ENCODE measurements at regions not wholly inside any gene's neighbourhood (a gene's known extent, or its start where the extent isn't known, plus 50 kb on each side); places are given as distances from the start of the nearest gene placed in this dataset.

GRCh38 chr2:18922276-18922675 lies 332.9 kb upstream of the NT5C1B start:
- Histone ChIP-seq H3K4me3 (ENCODE audit: low read length) (no peak overlapping the region), H3K9ac (ENCODE audit: low read length) (no peak overlapping the region), H3K27ac (ENCODE audit: low read length) (no peak overlapping the region), H3K9me3 (ENCODE audit: control insufficient read depth, low read depth, low read length) (no peaks in the 10 kb centered on the region), H3K36me3 (ENCODE audit: control insufficient read depth, low read depth, low read length) (no peaks in the 10 kb centered on the region), H3K4me1 (ENCODE audit: control insufficient read depth, low read depth, low read length) (no peaks in the 10 kb centered on the region), H3K27me3 (ENCODE audit: control insufficient read depth, insufficient read depth, low read length) (no peaks in the 10 kb centered on the region)

DNA sequence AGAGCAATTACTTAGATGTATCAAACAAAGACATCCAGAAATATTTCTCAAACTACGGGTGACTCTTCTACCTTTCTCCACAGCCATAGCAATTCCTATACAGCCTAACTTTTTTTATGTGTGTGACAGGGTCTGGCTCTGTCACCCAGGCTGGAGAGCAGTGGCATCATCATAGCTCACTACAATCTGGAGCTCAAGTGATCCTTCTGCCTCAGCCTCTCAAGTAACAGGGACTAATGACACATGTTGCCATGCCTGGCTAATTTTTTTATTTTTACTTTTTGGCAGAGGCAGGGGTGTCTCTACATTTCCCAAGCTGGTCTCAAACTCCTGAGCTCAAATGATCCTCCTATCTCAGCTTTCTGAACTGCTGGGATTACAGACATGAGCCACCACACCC lies 328.9 kb upstream of the NT5C1B start:
- Histone ChIP-seq H3K36me3 (ENCODE audit: control insufficient read depth, low read depth, low read length) (no peaks in the 10 kb centered on the region), H3K4me3 (ENCODE audit: low read length) (no peak overlapping the region), H3K27me3 (ENCODE audit: control insufficient read depth, insufficient read depth, low read length) (no peaks in the 10 kb centered on the region), H3K27ac (ENCODE audit: low read length) (no peak overlapping the region), H3K9ac (ENCODE audit: low read length) (no peak overlapping the region), H3K4me1 (ENCODE audit: control insufficient read depth, low read depth, low read length) (no peaks in the 10 kb centered on the region), H3K9me3 (ENCODE audit: control insufficient read depth, low read depth, low read length) (no peaks in the 10 kb centered on the region)

GRCh38 chr2:18915227-18915626 lies 325.9 kb upstream of the NT5C1B start:
- H3K36me3 ChIP-seq (ENCODE audit: control insufficient read depth, low read depth, low read length), result no peaks in the 10 kb centered on the region
- H3K4me3 ChIP-seq (ENCODE audit: low read length), result no peak overlapping the region
- no peak overlapping the region for H3K27ac ChIP-seq (ENCODE audit: low read length)
- no peaks in the 10 kb centered on the region for H3K9me3 ChIP-seq (ENCODE audit: control insufficient read depth, low read depth, low read length)
- no peaks in the 10 kb centered on the region for H3K27me3 ChIP-seq (ENCODE audit: control insufficient read depth, insufficient read depth, low read length)
- H3K9ac ChIP-seq (ENCODE audit: low read length), result no peak overlapping the region
- no peaks in the 10 kb centered on the region for H3K4me1 ChIP-seq (ENCODE audit: control insufficient read depth, low read depth, low read length)

DNA sequence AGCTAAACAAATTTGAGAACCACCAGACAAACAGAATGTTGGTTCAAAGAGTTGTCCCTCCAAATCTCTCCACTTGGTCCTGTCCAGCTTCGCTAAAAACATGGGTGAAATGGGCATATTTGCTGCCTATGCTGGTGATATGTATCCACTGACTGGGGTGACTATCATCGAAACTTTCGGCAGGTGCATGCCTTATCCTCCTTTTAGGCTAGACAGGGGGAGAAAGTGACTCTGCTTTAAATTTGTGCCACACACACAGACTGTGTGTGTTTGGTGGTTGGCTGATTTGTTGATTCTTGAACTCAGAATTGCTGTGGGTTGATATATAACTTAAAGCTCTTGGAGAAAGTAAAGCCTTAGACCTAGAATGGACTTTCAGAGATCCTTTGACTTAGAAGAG lies 324.1 kb upstream of the NT5C1B start:
- Histone ChIP-seq H3K4me1 (ENCODE audit: control insufficient read depth, low read depth, low read length) (no peaks in the 10 kb centered on the region), H3K4me3 (ENCODE audit: low read length) (no peak overlapping the region), H3K9ac (ENCODE audit: low read length) (no peak overlapping the region), H3K27ac (ENCODE audit: low read length) (no peak overlapping the region), H3K27me3 (ENCODE audit: control insufficient read depth, insufficient read depth, low read length) (no peaks in the 10 kb centered on the region), H3K9me3 (ENCODE audit: control insufficient read depth, low read depth, low read length) (no peaks in the 10 kb centered on the region), H3K36me3 (ENCODE audit: control insufficient read depth, low read depth, low read length) (no peaks in the 10 kb centered on the region)

GRCh38 chr2:18912225-18912888 lies 323.0 kb upstream of the NT5C1B start:
- Histone ChIP-seq H3K27ac (ENCODE audit: low read length) (no peak overlapping the region), H3K9me3 (ENCODE audit: control insufficient read depth, low read depth, low read length) (no peaks in the 10 kb centered on the region), H3K36me3 (ENCODE audit: control insufficient read depth, low read depth, low read length) (no peaks in the 10 kb centered on the region), H3K4me3 (ENCODE audit: low read length) (no peak overlapping the region), H3K9ac (ENCODE audit: low read length) (no peak overlapping the region), H3K4me1 (ENCODE audit: control insufficient read depth, low read depth, low read length) (no peaks in the 10 kb centered on the region), H3K27me3 (ENCODE audit: control insufficient read depth, insufficient read depth, low read length) (no peaks in the 10 kb centered on the region)

GRCh38 chr2:18911416-18911815 lies 322.0 kb upstream of the NT5C1B start:
- Histone ChIP-seq H3K4me3 (ENCODE audit: low read length) (no peak overlapping the region), H3K9me3 (ENCODE audit: control insufficient read depth, low read depth, low read length) (no peaks in the 10 kb centered on the region), H3K36me3 (ENCODE audit: control insufficient read depth, low read depth, low read length) (no peaks in the 10 kb centered on the region), H3K27ac (ENCODE audit: low read length) (no peak overlapping the region), H3K9ac (ENCODE audit: low read length) (no peak overlapping the region), H3K27me3 (ENCODE audit: control insufficient read depth, insufficient read depth, low read length) (no peaks in the 10 kb centered on the region), H3K4me1 (ENCODE audit: control insufficient read depth, low read depth, low read length) (no peaks in the 10 kb centered on the region)

GRCh38 chr2:18910843-18911242 lies 321.5 kb upstream of the NT5C1B start:
- Histone ChIP-seq H3K36me3 (ENCODE audit: control insufficient read depth, low read depth, low read length) (no peaks in the 10 kb centered on the region), H3K4me3 (ENCODE audit: low read length) (no peak overlapping the region), H3K9ac (ENCODE audit: low read length) (no peak overlapping the region), H3K4me1 (ENCODE audit: control insufficient read depth, low read depth, low read length) (no peaks in the 10 kb centered on the region), H3K27me3 (ENCODE audit: control insufficient read depth, insufficient read depth, low read length) (no peaks in the 10 kb centered on the region), H3K9me3 (ENCODE audit: control insufficient read depth, low read depth, low read length) (no peaks in the 10 kb centered on the region), H3K27ac (ENCODE audit: low read length) (no peak overlapping the region)

DNA sequence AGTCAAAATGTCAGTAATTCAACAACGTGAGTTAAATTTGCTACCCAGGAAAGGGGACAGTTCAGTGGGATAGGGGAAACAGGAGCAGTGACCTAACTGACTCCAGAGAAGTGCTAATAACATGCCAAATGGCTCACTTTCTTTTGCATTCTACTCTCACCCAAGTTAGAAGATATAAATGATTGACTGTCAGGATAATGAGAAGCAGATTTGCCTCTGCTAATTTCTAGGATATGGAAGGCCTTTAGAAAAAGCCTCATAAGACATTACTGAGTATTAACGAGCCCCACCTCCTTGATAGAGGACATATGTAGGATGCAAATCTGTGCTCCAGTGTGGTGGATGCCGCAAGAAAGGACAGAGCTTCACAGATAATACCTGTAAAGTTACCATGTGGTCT lies 318.6 kb upstream of the NT5C1B start:
- H3K27ac ChIP-seq (ENCODE audit: low read length), result no peak overlapping the region
- no peak overlapping the region for H3K4me3 ChIP-seq (ENCODE audit: low read length)
- no peak overlapping the region for H3K9ac ChIP-seq (ENCODE audit: low read length)
- H3K27me3 ChIP-seq (ENCODE audit: control insufficient read depth, insufficient read depth, low read length), result no peaks in the 10 kb centered on the region
- no peaks in the 10 kb centered on the region for H3K36me3 ChIP-seq (ENCODE audit: control insufficient read depth, low read depth, low read length)
- no peaks in the 10 kb centered on the region for H3K4me1 ChIP-seq (ENCODE audit: control insufficient read depth, low read depth, low read length)
- no peaks in the 10 kb centered on the region for H3K9me3 ChIP-seq (ENCODE audit: control insufficient read depth, low read depth, low read length)

DNA sequence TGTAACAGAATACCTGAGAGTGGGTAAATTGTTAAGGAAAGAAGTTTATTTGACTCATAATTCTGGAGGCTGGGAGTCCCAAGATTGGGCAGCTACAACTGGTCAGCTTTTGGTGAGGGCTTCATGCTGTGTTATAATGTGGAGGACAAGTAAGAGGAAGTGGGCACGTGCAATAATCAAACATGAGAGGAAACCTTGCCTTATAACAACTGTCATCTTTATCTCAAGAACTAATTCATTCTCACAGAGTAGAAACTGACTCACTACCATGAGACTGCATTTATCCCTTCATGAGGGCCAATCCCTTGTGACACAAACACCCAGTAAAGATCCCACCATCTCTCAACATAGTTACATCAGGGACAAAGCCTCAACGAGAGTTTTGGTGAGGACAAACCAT lies 318.1 kb upstream of the NT5C1B start:
- Histone ChIP-seq H3K27me3 (ENCODE audit: control insufficient read depth, insufficient read depth, low read length) (no peaks in the 10 kb centered on the region), H3K9me3 (ENCODE audit: control insufficient read depth, low read depth, low read length) (no peaks in the 10 kb centered on the region), H3K27ac (ENCODE audit: low read length) (no peak overlapping the region), H3K9ac (ENCODE audit: low read length) (no peak overlapping the region), H3K4me1 (ENCODE audit: control insufficient read depth, low read depth, low read length) (no peaks in the 10 kb centered on the region), H3K4me3 (ENCODE audit: low read length) (no peak overlapping the region), H3K36me3 (ENCODE audit: control insufficient read depth, low read depth, low read length) (no peaks in the 10 kb centered on the region)

- Histone ChIP-seq H3K27me3 (ENCODE audit: control insufficient read depth, insufficient read depth, low read length) (no peaks in the 10 kb centered on the region), H3K9ac (ENCODE audit: low read length) (no peak overlapping the region), H3K4me3 (ENCODE audit: low read length) (no peak overlapping the region), H3K4me1 (ENCODE audit: control insufficient read depth, low read depth, low read length) (no peaks in the 10 kb centered on the region), H3K36me3 (ENCODE audit: control insufficient read depth, low read depth, low read length) (no peaks in the 10 kb centered on the region), H3K9me3 (ENCODE audit: control insufficient read depth, low read depth, low read length) (no peaks in the 10 kb centered on the region), H3K27ac (ENCODE audit: low read length) (no peak overlapping the region)
These were observed 314.4 kb upstream of the NT5C1B start for GRCh38 chr2:18903750-18904149.

DNA sequence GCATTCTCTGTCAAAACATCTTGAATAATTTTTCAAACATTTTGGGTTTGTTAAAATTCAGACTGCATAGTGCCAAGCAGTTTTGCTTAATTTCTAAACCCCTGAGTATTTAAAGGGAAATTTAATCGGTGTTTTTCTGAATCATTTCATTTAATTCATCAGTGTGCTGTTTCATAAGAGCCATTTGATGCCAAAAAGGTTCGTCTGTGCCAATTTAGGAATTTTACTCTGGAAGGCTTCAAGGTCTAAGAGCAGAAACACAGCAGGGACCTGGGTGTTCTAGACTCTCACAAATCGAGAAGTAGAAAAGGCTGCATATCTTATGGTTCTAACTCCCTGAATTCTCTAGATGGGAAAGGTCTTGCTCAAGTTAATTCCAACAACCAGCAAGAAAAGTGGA lies 311.9 kb upstream of the NT5C1B start:
- Histone ChIP-seq H3K9me3 (ENCODE audit: control insufficient read depth, low read depth, low read length) (no peaks in the 10 kb centered on the region), H3K4me1 (ENCODE audit: control insufficient read depth, low read depth, low read length) (no peaks in the 10 kb centered on the region), H3K27me3 (ENCODE audit: control insufficient read depth, insufficient read depth, low read length) (no peaks in the 10 kb centered on the region), H3K9ac (ENCODE audit: low read length) (no peak overlapping the region), H3K36me3 (ENCODE audit: control insufficient read depth, low read depth, low read length) (no peaks in the 10 kb centered on the region), H3K27ac (ENCODE audit: low read length) (no peak overlapping the region), H3K4me3 (ENCODE audit: low read length) (no peak overlapping the region)

DNA sequence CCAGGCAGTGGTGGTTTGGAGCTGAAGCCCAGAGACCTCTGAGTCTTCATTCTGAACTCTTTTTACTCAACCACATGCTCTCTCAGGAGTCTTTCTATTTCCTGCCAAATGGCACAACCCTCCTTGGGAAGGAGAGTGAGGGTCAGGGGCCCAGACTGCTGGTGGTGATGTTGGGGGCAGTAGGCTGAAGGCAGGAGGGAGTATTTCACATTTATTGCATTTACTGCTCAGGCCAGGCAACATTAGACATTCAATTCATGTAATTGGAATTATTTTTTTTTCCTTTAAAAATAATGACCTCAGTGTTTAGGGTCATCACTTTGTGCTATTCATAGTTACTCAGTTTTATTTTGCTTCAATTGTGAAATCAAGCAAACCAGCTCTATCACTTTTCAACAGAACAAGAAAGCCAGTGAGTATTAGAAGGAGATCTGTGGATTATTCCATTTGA lies 311.3 kb upstream of the NT5C1B start:
- Histone ChIP-seq H3K4me3 (ENCODE audit: low read length) (no peak overlapping the region), H3K9ac (ENCODE audit: low read length) (no peak overlapping the region), H3K27ac (ENCODE audit: low read length) (no peak overlapping the region), H3K36me3 (ENCODE audit: control insufficient read depth, low read depth, low read length) (no peaks in the 10 kb centered on the region), H3K4me1 (ENCODE audit: control insufficient read depth, low read depth, low read length) (no peaks in the 10 kb centered on the region), H3K27me3 (ENCODE audit: control insufficient read depth, insufficient read depth, low read length) (no peaks in the 10 kb centered on the region), H3K9me3 (ENCODE audit: control insufficient read depth, low read depth, low read length) (no peaks in the 10 kb centered on the region)
